PC-9 (cell line): ENCODE measurements at regions not wholly inside any gene's neighbourhood (a gene's known extent, or its start where the extent isn't known, plus 50 kb on each side); places are given as distances from the start of the nearest gene placed in this dataset.

Experiments used
- BruUV-seq: library from RNA; stranded (reverse); fragments of 400-500 nt; replicated peaks from 2 replicates; lab custom pipeline; 2021; lab: Mats Ljungman, UMichigan
- CTCF ChIA-PET: fragments of 300-600 bp; sonication (Branson Sonifier 250); formaldehyde crosslinking; loops from one replicate; lab custom pipeline; 2022; ENCODE audit warnings: antibody characterized with exemption; lab: Charles Lee
- POLR2A ChIA-PET: fragments of 300-600 bp; sonication (Branson Sonifier 250); formaldehyde crosslinking; loops from one replicate; lab custom pipeline; 2022; ENCODE audit warnings: antibody characterized with exemption; ENCODE audit not compliant: unreplicated experiment; lab: Charles Lee
- DNase-seq, 2 experiments: peaks; one replicate each; pipeline versions ENCODE4 v3.0.0 to v3.0.0-alpha.2; 2015 to 2022; ENCODE audit warnings: mixed read lengths in 1 of 2
- H2AFZ ChIP-seq: fragments of 200-600 bp; sonication (generic); 2 replicates; pipeline ENCODE4 v1.8.1; 2017; ENCODE audit warnings: antibody characterized with exemption
- H3F3A ChIP-seq: fragments of 200-600 bp; sonication (generic); 2 replicates; pipeline ENCODE4 v1.8.1; 2017; ENCODE audit warnings: antibody characterized with exemption, mild to moderate bottlenecking, low read depth; ENCODE audit not compliant: insufficient read depth
- H3K27ac ChIP-seq: fragments of 200-600 bp; sonication (generic); 2 replicates; pipeline ENCODE4 v1.6.1; 2016; ENCODE audit warnings: mixed run types
- H3K27me3 ChIP-seq: fragments of 200-600 bp; sonication (generic); 2 replicates; pipeline ENCODE4 v1.6.1; 2016; ENCODE audit warnings: low read depth, mixed run types; ENCODE audit not compliant: insufficient read depth
- H3K36me3 ChIP-seq: fragments of 200-600 bp; sonication (generic); 2 replicates; pipeline ENCODE4 v1.6.1; 2016; ENCODE audit warnings: low read depth, mixed run types
- H3K4me1 ChIP-seq: fragments of 200-600 bp; sonication (generic); replicated peaks from 2 replicates; pipeline ENCODE4 v1.6.1; 2016; ENCODE audit warnings: mixed run types; ENCODE audit not compliant: insufficient read depth
- H3K4me2 ChIP-seq: fragments of 200-600 bp; sonication (generic); 2 replicates; pipeline ENCODE4 v1.6.1; 2017; ENCODE audit warnings: mixed run types
- H3K4me3 ChIP-seq: fragments of 200-600 bp; sonication (generic); 2 replicates; pipeline ENCODE4 v1.6.1; 2016; ENCODE audit warnings: mixed run types
- H3K79me2 ChIP-seq: fragments of 200-600 bp; sonication (generic); 2 replicates; pipeline ENCODE4 v1.6.1; 2017; ENCODE audit warnings: low read depth, mixed run types
- H3K9me2 ChIP-seq: fragments of 200-600 bp; sonication (generic); 2 replicates; pipeline ENCODE4 v1.8.1; 2017; ENCODE audit warnings: mild to moderate bottlenecking; ENCODE audit not compliant: insufficient read depth
- H3K9me3 ChIP-seq: fragments of 200-600 bp; sonication (generic); 2 replicates; pipeline ENCODE4 v1.8.1; 2016; ENCODE audit warnings: low read depth; ENCODE audit not compliant: insufficient read depth
- H4K20me1 ChIP-seq: fragments of 200-600 bp; sonication (generic); 2 replicates; pipeline ENCODE4 v1.8.1; 2017; ENCODE audit not compliant: insufficient read depth
- CTCF ChIP-seq: fragments of 200-600 bp; sonication (generic); conservative IDR thresholded peaks from 2 replicates; pipeline ENCODE4 v1.6.1; 2017; ENCODE audit warnings: mixed run types, antibody characterized with exemption, mild to moderate bottlenecking, moderate library complexity
- EZH2 ChIP-seq: fragments of 200-600 bp; sonication (generic); IDR thresholded peaks from 2 replicates; pipeline ENCODE4 v1.8.0; 2017; ENCODE audit warnings: antibody characterized with exemption, low read depth
- intact Hi-C: fragments of 100-400 bp; cut with micrococcal nuclease; formaldehyde crosslinking; loops from one replicate; pipeline ENCODE4 v1.10.0; 2022; ENCODE audit not compliant: unreplicated experiment

GRCh38 chr2:10214179-10214578, 88.5 kb upstream of the HPCAL1 start:
- TF ChIP-seq EZH2, result no peak
- no peak for TF ChIP-seq CTCF
- Histone ChIP-seq H3F3A (no peaks in the 10 kb centered on the region), H3K36me3 (no peaks in the 10 kb centered on the region), H3K4me1 (no peaks in the 10 kb centered on the region), H3K27ac (no peak overlapping the region), H4K20me1 (no peaks in the 10 kb centered on the region), H3K9me2 (no peaks in the 10 kb centered on the region), H2AFZ (no peak overlapping the region), H3K4me3 (no peak overlapping the region), H3K9me3 (no peaks in the 10 kb centered on the region), H3K27me3 (no peaks in the 10 kb centered on the region), H3K4me2 (no peak overlapping the region), H3K79me2 (no peaks in the 10 kb centered on the region)
- no peak for DNase-seq
- BruUV-seq, result no TSS peak
- ChIA-PET CTCF (interaction anchor here (0.6 kb wide), 1 partner anchor 490 kb away, joined by 4 read pairs; no protein-coding TSS in a partner anchor), POLR2A (no interaction called here)
- intact Hi-C loops, result no loop called here

- Histone ChIP-seq H3K9me2 (no peaks in the 10 kb centered on the region), H3F3A (0 out of 2 replicates have a peak, but pooled peaks cover 3% of the 10 kb centered on the region), H3K27ac (no peak overlapping the region), H2AFZ (no peak overlapping the region), H3K4me1 (0 out of 2 replicates have a peak, but pooled peaks cover 7% of the 10 kb centered on the region), H4K20me1 (no peaks in the 10 kb centered on the region), H3K79me2 (no peaks in the 10 kb centered on the region), H3K36me3 (no peaks in the 10 kb centered on the region), H3K9me3 (no peaks in the 10 kb centered on the region), H3K4me3 (no peak overlapping the region), H3K27me3 (no peaks in the 10 kb centered on the region), H3K4me2 (no peak overlapping the region)
- no peak for DNase-seq
- BruUV-seq, result no TSS peak
- CTCF ChIA-PET, result no interaction called here
- POLR2A ChIA-PET, result no interaction called here
- intact Hi-C loops, result no loop called here
- no peak for TF ChIP-seq CTCF
- TF ChIP-seq EZH2, result no peak
Observed at GRCh38 chr2:10215393-10215935, 87.2 kb upstream of the HPCAL1 start.

GRCh38 chr2:10216677-10217488, 85.8 kb upstream of the HPCAL1 start:
- intact Hi-C loops, result no loop called here
- Histone ChIP-seq H3K4me1 (peaks cover 19% of the 10 kb centered on the region; the same call in 1 of the 2 replicates), H4K20me1 (no peaks in the 10 kb centered on the region), H3K36me3 (no peaks in the 10 kb centered on the region), H3K9me3 (no peaks in the 10 kb centered on the region), H3K9me2 (no peaks in the 10 kb centered on the region), H3K27ac (no peak overlapping the region), H3K4me2 (no peak overlapping the region), H3K79me2 (no peaks in the 10 kb centered on the region), H3K27me3 (no peaks in the 10 kb centered on the region), H3F3A (0 out of 2 replicates have a peak, but pooled peaks cover 5% of the 10 kb centered on the region), H2AFZ (no peak overlapping the region), H3K4me3 (no peak overlapping the region)
- DNase-seq, result no peak
- BruUV-seq, result no TSS peak
- TF ChIP-seq EZH2, result no peak
- TF ChIP-seq CTCF, result no peak
- CTCF ChIA-PET, result no interaction called here
- POLR2A ChIA-PET, result no interaction called here
